ENCODE measurements at regions not wholly inside any gene's neighbourhood (a gene's known extent, or its start where the extent isn't known, plus 50 kb on each side); places are given as distances from the start of the nearest gene placed in this dataset.

GRCh38 chr15:95162967-95163531 is 931.7 kb downstream of the MCTP2 start:
- TF ChIP-seq EP300 (IDR thresholded peaks at IDR 0.05) (no peak), POLR2AphosphoS5 (IDR thresholded peaks at IDR 0.05) (peak in 2 of 4 donors; percentile 17 to 44)
- Histone ChIP-seq H3K4me1 (no peaks in the 10 kb centered on the region), H3K36me3 (no peaks in the 10 kb centered on the region), H3K4me3 (no peak overlapping the region), H3K27me3 (no peaks in the 10 kb centered on the region), H3K9me3 (no peaks in the 10 kb centered on the region), H3K27ac (peak overlapping the region in 2 of 4 donors; percentile 38 to 50)
- WGBS, 2 donors: 70 to 75% methylated on average over 7 of the region's 7 CpGs
- peak; percentile 70 for DNase-seq
- intact Hi-C loops (cut with DNase I): no loop called here

GRCh38 chr15:95168152-95168551 is 936.8 kb downstream of the MCTP2 start:
- Histone ChIP-seq H3K27ac (no peak overlapping the region), H3K4me1 (peaks cover 0 to 16% (median 10%) of the 10 kb centered on the region in 4 donors), H3K27me3 (no peaks in the 10 kb centered on the region), H3K9me3 (no peaks in the 10 kb centered on the region), H3K4me3 (no peak overlapping the region), H3K36me3 (no peaks in the 10 kb centered on the region)
- intact Hi-C loops (cut with DNase I): no loop called here
- no peak for TF ChIP-seq EP300 (IDR thresholded peaks at IDR 0.05)
- no peak for TF ChIP-seq POLR2A (IDR thresholded peaks at IDR 0.05)
- no peak for TF ChIP-seq CTCF (IDR thresholded peaks at IDR 0.05)
- TF ChIP-seq POLR2AphosphoS5 (IDR thresholded peaks at IDR 0.05): no peak
- 43 to 69% methylated on average over 1 of the region's 1 CpG for WGBS, 2 donors
- DNase-seq: no peak

GRCh38 chr15:95168951-95169431 is 937.6 kb downstream of the MCTP2 start:
- DNase-seq: no peak
- 18 to 34% methylated on average over 5 of the region's 5 CpGs for WGBS, 2 donors
- Histone ChIP-seq H3K36me3 (no peaks in the 10 kb centered on the region), H3K9me3 (no peaks in the 10 kb centered on the region), H3K4me1 (peaks cover 0 to 16% (median 10%) of the 10 kb centered on the region in 4 donors), H3K27me3 (no peaks in the 10 kb centered on the region), H3K4me3 (no peak overlapping the region), H3K27ac (peak overlapping the region in 2 of 4 donors; percentile 56 to 62)
- intact Hi-C loops (cut with DNase I): no loop called here
- TF ChIP-seq POLR2AphosphoS5 (IDR thresholded peaks at IDR 0.05) (no peak), CTCF (IDR thresholded peaks at IDR 0.05) (no peak), POLR2A (IDR thresholded peaks at IDR 0.05) (no peak), EP300 (IDR thresholded peaks at IDR 0.05) (no peak)

- peak; percentile 94 for DNase-seq
- no peaks in the 10 kb centered on the region for H3K36me3 ChIP-seq
- WGBS, 2 donors: 53 to 60% methylated on average over 31 of the region's 31 CpGs
- H3K9me3 ChIP-seq: no peaks in the 10 kb centered on the region
- no peaks in the 10 kb centered on the region for H3K27me3 ChIP-seq
- H3K27ac ChIP-seq: peak overlapping the region in 3 of 4 donors; percentile 47 to 62 (median 56)
- TF ChIP-seq POLR2AphosphoS5 (IDR thresholded peaks at IDR 0.05): peak in 3 of 4 donors; percentile 42 to 72 (median 52)
- no peak for TF ChIP-seq CTCF (IDR thresholded peaks at IDR 0.05)
- H3K4me1 ChIP-seq: peaks cover 0 to 16% (median 10%) of the 10 kb centered on the region in 4 donors
- intact Hi-C loops (cut with DNase I): no loop called here
- H3K4me3 ChIP-seq: peak overlapping the region; percentile 15 to 25 (median 20)
Observed at GRCh38 chr15:95169541-95170459, 938.4 kb downstream of the MCTP2 start.
